Activated CD4-positive, alpha-beta T cell treated with anti-CD3 and anti-CD28 coated beads, Interleukin-2, Interleukin-4, amounts not matched to agents 100 ng/mL and 50 ng/mL, durations not matched to agents 16 hours and 8 hours (primary cell): ENCODE measurements at regions not wholly inside any gene's neighbourhood (a gene's known extent, or its start where the extent isn't known, plus 50 kb on each side); places are given as distances from the start of the nearest gene placed in this dataset.
"Not testable (repeated sequence)": the region's sequence is repeated elsewhere in the genome, so short reads cannot be mapped to it uniquely, and the experiment has no call there.

Experiments used
- DNase-seq: peaks from one replicate; pipeline ENCODE4 v3.0.0-alpha.2; 2020; ENCODE audit warnings: low spot score

DNA sequence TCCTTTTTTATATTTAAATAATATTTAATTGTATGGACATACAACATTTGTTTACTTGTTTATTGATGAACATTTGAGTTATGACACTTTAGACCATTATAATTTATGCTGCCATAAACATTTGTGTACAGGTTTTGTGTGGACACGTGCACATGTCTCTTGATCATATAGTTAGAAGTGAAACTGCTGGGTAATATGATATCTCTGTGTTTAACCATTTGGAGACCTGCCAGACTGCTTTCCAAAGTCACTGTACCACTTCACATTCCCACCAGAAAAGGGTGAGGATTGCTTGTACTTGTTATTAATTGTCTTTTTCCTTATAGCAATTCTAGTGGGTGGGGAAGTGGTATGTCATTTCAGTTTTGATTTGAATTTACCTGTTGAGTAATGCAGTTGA, 145.6 kb upstream of the KLHL1 start:
- no peak for DNase-seq

DNA sequence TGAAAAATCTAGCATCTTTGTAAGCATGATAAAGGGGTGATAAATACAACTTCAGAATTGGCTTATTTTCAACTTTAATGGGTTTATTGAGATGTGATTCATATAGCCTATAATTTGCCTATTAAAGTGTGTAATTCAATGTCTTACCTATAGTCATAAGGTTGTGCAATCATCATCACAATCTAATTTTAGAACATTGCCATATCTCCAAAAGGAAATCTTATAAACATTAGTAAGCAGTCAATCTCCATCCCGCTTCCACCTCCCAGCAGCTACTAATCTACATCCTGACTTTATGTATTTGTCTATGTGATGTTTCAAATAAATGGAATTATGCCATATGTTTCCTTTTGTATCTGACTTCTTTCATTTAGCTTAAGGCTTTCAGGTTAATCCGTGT, 145.2 kb upstream of the KLHL1 start:
- DNase-seq, result no peak

GRCh38 chr13:70249332-70250064, 141.2 kb upstream of the KLHL1 start:
- no peak for DNase-seq

GRCh38 chr13:70237131-70237530, 128.9 kb upstream of the KLHL1 start:
- DNase-seq, result no peak

DNA sequence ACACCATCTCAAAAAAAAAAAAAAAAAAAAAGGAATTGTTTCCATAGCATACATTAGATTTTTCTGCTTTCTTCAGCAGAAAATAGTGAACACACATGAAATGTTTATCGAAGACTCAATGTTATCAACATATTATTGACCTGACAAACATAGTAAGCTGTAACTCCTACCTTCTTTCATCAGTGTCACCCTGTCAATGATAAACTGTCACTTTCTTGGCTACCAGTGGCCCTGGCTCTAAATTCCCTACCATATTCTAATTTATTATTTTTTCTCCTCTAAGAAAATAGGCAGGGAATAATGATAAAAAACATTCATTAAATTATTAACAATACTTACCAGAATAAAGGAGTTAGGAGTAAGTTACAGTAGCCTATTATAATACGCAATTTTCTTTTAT, 127.3 kb upstream of the KLHL1 start:
- DNase-seq, result no peak

GRCh38 chr13:70223911-70224310, 115.7 kb upstream of the KLHL1 start:
- DNase-seq, result no peak

DNA sequence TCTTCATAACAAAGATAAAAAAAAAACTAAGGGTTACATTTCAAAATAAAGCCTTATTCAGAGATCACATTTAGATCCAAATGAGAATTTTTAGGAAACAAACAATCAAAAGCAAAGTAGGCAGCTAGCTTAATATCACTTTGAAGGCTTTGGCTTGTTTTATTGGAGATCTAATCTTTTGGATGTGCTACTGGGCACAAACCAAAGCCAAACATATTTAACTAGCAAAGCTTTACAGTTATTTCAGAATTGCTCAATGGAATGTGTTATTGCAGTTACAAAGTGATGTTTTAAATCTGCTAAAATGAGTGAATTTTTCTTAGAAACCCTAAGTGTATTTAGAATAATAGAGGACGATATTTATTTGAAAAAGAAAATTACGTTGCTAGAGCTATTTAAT, 114.7 kb upstream of the KLHL1 start:
- no peak for DNase-seq

DNA sequence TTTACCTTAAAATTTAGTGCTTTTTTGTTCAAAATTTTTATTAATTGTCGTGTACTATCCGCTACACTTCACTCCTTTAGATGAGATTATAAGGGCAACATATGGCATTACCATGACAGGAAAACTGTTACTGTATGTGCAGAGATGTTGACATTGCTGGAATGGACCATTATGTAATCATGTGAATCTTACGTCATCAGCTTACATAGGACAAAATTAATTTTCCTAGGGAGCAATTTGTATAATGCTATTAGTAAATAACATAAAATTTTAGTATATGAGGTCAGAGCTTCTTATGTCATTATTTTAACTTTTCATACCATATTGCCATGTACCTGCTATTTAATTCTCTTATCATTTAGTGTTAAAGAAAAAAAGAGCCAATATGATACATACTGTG, 110.4 kb upstream of the KLHL1 start:
- no peak for DNase-seq

- not testable (repeated sequence) for DNase-seq
Observed at GRCh38 chr13:70208968-70209367, 100.7 kb upstream of the KLHL1 start.

- no peak for DNase-seq
Observed at GRCh38 chr13:70206671-70207070, 98.4 kb upstream of the KLHL1 start.

GRCh38 chr13:70203661-70204229, 95.5 kb upstream of the KLHL1 start:
- no peak for DNase-seq

DNA sequence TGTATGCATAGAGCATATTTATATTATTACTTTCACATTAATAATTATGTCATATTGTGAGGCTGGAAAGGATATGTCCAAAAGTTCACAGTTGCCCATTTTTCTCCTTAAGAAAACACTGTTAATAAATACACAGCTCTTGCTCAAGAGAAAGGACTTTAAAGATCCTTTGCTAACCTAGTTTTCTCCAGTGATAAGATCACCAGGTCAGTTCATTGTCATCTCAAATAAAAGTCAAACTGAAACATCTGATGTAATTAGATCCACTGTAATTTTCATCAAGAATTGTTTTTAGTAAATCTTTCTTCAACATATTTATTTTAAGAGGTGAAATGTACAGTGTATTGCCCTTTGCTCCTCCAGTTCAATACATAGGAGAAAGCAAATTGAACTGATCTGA, 82.8 kb upstream of the KLHL1 start:
- no peak for DNase-seq

GRCh38 chr13:70189981-70190380, 81.7 kb upstream of the KLHL1 start:
- no peak for DNase-seq

GRCh38 chr13:70188567-70188966, 80.3 kb upstream of the KLHL1 start:
- no peak for DNase-seq

DNA sequence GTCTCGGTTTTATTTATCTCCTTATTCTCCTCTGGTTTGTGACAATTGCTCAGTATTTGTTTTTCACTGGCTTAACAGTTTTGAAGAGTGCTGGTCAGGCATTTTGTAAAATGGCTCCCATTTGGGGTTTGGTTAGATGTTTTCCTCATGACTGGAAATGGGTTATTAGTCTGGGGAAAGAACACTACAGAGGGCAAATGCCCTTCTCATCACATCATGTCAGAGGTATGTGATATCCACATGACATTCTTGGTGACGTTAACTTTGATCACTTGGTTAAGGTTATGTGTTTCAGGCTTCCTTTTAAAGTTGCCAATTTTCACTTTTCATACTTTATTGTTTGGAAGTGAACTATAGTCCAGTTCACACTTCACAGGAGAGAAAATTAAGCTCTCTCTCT, 74.8 kb upstream of the KLHL1 start:
- DNase-seq, result no peak
